ENCODE measurements at regions not wholly inside any gene's neighbourhood (a gene's known extent, or its start where the extent isn't known, plus 50 kb on each side); places are given as distances from the start of the nearest gene placed in this dataset.

DNA sequence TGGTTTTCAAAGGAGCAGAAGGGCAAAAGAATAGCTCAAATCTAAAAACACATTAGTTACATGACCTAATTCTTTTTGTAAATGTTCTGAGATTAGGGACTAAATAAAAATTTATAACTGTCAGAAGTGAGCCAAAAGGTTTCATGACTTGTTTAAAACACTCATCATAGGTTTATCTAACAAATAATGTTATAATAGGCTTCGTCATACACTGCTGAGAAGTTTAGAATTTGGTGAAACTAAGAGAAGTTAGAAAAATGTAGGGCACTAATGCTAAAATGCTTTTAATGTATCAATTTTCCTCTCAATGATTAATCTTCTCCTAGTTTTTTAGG, 468.8 kb upstream of the CDIN1 start:
- Histone ChIP-seq H3K79me1 (ENCODE audit: insufficient read depth, low read depth, low read length, poor library complexity, severe bottlenecking) (no peaks in the 10 kb centered on the region), H2BK20ac (ENCODE audit: low read depth, low read length, poor library complexity, severe bottlenecking) (no peak overlapping the region), H4K8ac (replicated peaks; ENCODE audit: insufficient read length, low read depth, low read length) (no peak overlapping the region), H3K4me1 (ENCODE audit: insufficient read depth, low read length) (no peaks in the 10 kb centered on the region), H3K9ac (ENCODE audit: extremely low read depth, insufficient read length, low read length) (no peak overlapping the region), H3K4ac (ENCODE audit: low read depth, low read length) (no peak overlapping the region), H4K91ac (ENCODE audit: insufficient read length, low read depth, low read length) (no peak overlapping the region), H3K56ac (ENCODE audit: insufficient read length, low read depth, low read length) (no peak overlapping the region), H2AFZ (ENCODE audit: low read length) (no peak overlapping the region), H3K23ac (ENCODE audit: insufficient read length, low read depth, low read length) (no peak overlapping the region), H3K27me3 (ENCODE audit: insufficient read depth, low read length) (no peaks in the 10 kb centered on the region), H3K4me2 (ENCODE audit: insufficient read depth, insufficient read length, low read length) (no peak overlapping the region), H2BK15ac (ENCODE audit: low read depth, low read length) (no peak overlapping the region), H3K14ac (ENCODE audit: insufficient read depth, low read length) (no peak overlapping the region), H4K20me1 (ENCODE audit: control insufficient read depth, insufficient read depth, insufficient read length) (no peaks in the 10 kb centered on the region), H3K23me2 (ENCODE audit: insufficient read length, low read depth, low read length, poor library complexity, severe bottlenecking) (no peaks in the 10 kb centered on the region), H4K5ac (ENCODE audit: insufficient read length, low read depth, low read length) (no peak overlapping the region), H3K9me3 (ENCODE audit: control insufficient read depth, low read depth, low read length) (no peaks in the 10 kb centered on the region), H2BK120ac (ENCODE audit: low read depth, low read length, poor library complexity, severe bottlenecking) (no peak overlapping the region), H2BK12ac (ENCODE audit: insufficient read length, low read depth, low read length) (no peak overlapping the region), H3K18ac (ENCODE audit: insufficient read length, low read depth, low read length) (no peak overlapping the region), H3K79me2 (ENCODE audit: insufficient read depth, low read length) (no peaks in the 10 kb centered on the region), H3K27ac (ENCODE audit: insufficient read length, low read depth, low read length) (no peak overlapping the region), H2AK5ac (ENCODE audit: insufficient read length, low read length) (no peak overlapping the region), H3T11ph (ENCODE audit: low read length) (no peak overlapping the region), H2BK5ac (ENCODE audit: insufficient read length, low read length) (no peak overlapping the region)
- Mint-ChIP-seq H3K4me1 (no peaks in the 10 kb centered on the region), H3K9me3 (no peaks in the 10 kb centered on the region), H3K27ac (no peak overlapping the region), H3K27me3 (ENCODE audit: low read depth) (no peaks in the 10 kb centered on the region; the same call in 1 of the 2 replicates), H3K36me3 (ENCODE audit: insufficient read depth in 1 of 3, low read depth in 3 of 3) (no peaks in the 10 kb centered on the region), H3K4me3 (no peak overlapping the region)
- TF ChIP-seq, protein P1, sequence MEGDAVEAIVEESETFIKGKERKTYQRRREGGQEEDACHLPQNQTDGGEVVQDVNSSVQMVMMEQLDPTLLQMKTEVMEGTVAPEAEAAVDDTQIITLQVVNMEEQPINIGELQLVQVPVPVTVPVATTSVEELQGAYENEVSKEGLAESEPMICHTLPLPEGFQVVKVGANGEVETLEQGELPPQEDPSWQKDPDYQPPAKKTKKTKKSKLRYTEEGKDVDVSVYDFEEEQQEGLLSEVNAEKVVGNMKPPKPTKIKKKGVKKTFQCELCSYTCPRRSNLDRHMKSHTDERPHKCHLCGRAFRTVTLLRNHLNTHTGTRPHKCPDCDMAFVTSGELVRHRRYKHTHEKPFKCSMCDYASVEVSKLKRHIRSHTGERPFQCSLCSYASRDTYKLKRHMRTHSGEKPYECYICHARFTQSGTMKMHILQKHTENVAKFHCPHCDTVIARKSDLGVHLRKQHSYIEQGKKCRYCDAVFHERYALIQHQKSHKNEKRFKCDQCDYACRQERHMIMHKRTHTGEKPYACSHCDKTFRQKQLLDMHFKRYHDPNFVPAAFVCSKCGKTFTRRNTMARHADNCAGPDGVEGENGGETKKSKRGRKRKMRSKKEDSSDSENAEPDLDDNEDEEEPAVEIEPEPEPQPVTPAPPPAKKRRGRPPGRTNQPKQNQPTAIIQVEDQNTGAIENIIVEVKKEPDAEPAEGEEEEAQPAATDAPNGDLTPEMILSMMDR (conservative IDR thresholded peaks at IDR 0.05), result no peak
- no CpG with 5 or more reads among the region's 1 CpG for WGBS (ENCODE audit: extremely low coverage, insufficient read length, low lambda C conversion rate)
- no peak for DNase-seq

Measured in H9 (cell line).